ENCODE measurements at regions not wholly inside any gene's neighbourhood (a gene's known extent, or its start where the extent isn't known, plus 50 kb on each side); places are given as distances from the start of the nearest gene placed in this dataset.

- DNase-seq = no peak
- Mint-ChIP-seq H3K36me3 (ENCODE audit: low read depth) (no peaks in the 10 kb centered on the region), H3K4me1 (ENCODE audit: low read depth) (no peaks in the 10 kb centered on the region), H3K9me3 (no peaks in the 10 kb centered on the region), H3K4me3 (no peak overlapping the region), H3K27me3 (peaks cover 25% of the 10 kb centered on the region), H3K27ac (no peak overlapping the region)
Measured at GRCh38 chr2:175396696-175397095, 215.2 kb upstream of the ATP5MC3 start.

GRCh38 chr2:175393851-175394250 lies 212.3 kb upstream of the ATP5MC3 start:
- Mint-ChIP-seq H3K27ac (no peak overlapping the region), H3K4me1 (ENCODE audit: low read depth) (no peaks in the 10 kb centered on the region), H3K9me3 (no peaks in the 10 kb centered on the region), H3K27me3 (peaks cover 10% of the 10 kb centered on the region), H3K4me3 (no peak overlapping the region), H3K36me3 (ENCODE audit: low read depth) (no peaks in the 10 kb centered on the region)
- no peak for DNase-seq

DNA sequence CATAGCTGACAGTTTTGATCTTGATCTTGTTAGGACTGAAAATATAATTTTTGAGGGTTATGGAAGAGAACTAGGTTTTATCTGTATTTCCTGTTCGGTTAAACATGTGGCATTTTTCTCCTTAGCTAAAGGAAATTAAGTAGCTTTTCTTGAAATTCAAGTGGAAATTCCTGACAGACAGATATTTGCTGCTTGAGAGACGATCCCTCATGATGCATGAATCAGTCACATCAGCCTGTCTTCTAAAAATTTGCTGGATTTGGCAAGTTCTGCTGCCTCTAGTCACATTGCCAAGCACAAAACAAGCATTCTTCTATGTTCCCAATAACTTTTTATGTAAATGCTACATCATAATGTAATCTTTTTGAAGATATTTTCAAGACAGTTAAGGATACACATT lies 201.8 kb upstream of the ATP5MC3 start:
- H3K27me3 Mint-ChIP-seq = peaks cover 9% of the 10 kb centered on the region
- H3K36me3 Mint-ChIP-seq (ENCODE audit: low read depth) = no peaks in the 10 kb centered on the region
- no peak overlapping the region for H3K27ac Mint-ChIP-seq

DNA sequence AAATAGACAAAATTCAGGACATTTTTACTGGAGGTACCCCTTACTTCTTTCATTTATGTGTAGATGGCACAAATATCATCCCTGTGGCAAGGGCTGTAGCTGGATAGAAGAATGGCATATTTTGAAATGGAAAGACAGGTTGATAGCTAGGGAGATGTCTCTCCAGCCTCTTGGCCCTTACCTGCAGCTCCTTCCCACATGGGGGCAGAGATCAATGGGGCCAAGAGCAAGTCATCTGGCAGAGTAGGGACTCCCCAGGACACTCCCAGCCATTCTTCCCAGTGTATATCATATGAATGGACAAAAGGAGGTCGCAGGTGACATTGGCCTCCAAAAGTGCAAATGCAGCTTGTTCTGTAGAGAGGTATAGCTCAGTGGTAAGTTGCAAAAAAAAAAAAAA lies 192.2 kb upstream of the ATP5MC3 start:
- H3K27me3 Mint-ChIP-seq = peaks cover 33% of the 10 kb centered on the region
- H3K27ac Mint-ChIP-seq = no peak overlapping the region
- H3K36me3 Mint-ChIP-seq (ENCODE audit: low read depth) = no peaks in the 10 kb centered on the region
- no peak for DNase-seq
- H3K4me1 Mint-ChIP-seq (ENCODE audit: low read depth) = no peaks in the 10 kb centered on the region
- H3K9me3 Mint-ChIP-seq = no peaks in the 10 kb centered on the region
- H3K4me3 Mint-ChIP-seq = no peak overlapping the region

More for the DNA sequence above, 201.8 kb upstream of the ATP5MC3 start:
- Mint-ChIP-seq H3K4me1 (ENCODE audit: low read depth) (no peaks in the 10 kb centered on the region), H3K9me3 (peaks cover 25% of the 10 kb centered on the region), H3K4me3 (no peak overlapping the region)
- no peak for DNase-seq

GRCh38 chr2:175372704-175373701 lies 191.5 kb upstream of the ATP5MC3 start:
- no peak for DNase-seq
- Mint-ChIP-seq H3K27me3 (peaks cover 33% of the 10 kb centered on the region), H3K4me3 (no peak overlapping the region), H3K36me3 (ENCODE audit: low read depth) (no peaks in the 10 kb centered on the region), H3K4me1 (ENCODE audit: low read depth) (no peaks in the 10 kb centered on the region), H3K27ac (no peak overlapping the region), H3K9me3 (no peaks in the 10 kb centered on the region)

DNA sequence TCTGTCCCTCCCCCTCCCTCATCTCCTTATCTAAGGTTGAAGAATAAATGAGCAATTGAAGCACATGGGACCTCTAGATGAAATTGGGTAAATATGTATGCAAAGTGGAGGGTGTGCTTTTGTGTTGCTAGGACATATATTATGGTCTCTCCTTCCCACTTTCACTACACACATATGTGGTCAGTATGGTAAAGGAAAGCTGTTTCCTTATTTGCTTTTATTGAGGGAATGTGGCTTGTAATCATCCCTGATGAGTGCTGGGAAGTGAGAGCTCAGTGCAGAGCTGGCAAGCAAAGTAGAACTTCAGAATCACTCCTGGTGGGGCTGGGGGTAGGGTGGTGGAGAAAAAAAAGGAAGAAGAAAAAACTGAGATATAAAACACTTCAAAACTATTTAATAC lies 189.9 kb upstream of the ATP5MC3 start:
- Mint-ChIP-seq H3K27me3 (peaks cover 28% of the 10 kb centered on the region), H3K9me3 (no peaks in the 10 kb centered on the region), H3K4me3 (no peak overlapping the region), H3K27ac (no peak overlapping the region), H3K4me1 (ENCODE audit: low read depth) (no peaks in the 10 kb centered on the region), H3K36me3 (ENCODE audit: low read depth) (no peaks in the 10 kb centered on the region)
- DNase-seq = no peak

- DNase-seq = no peak
- Mint-ChIP-seq H3K9me3 (no peaks in the 10 kb centered on the region), H3K27ac (no peak overlapping the region), H3K4me3 (no peak overlapping the region), H3K36me3 (ENCODE audit: low read depth) (no peaks in the 10 kb centered on the region), H3K4me1 (ENCODE audit: low read depth) (no peaks in the 10 kb centered on the region), H3K27me3 (peaks cover 27% of the 10 kb centered on the region)
Measured at GRCh38 chr2:175366815-175367214, 185.3 kb upstream of the ATP5MC3 start.

DNA sequence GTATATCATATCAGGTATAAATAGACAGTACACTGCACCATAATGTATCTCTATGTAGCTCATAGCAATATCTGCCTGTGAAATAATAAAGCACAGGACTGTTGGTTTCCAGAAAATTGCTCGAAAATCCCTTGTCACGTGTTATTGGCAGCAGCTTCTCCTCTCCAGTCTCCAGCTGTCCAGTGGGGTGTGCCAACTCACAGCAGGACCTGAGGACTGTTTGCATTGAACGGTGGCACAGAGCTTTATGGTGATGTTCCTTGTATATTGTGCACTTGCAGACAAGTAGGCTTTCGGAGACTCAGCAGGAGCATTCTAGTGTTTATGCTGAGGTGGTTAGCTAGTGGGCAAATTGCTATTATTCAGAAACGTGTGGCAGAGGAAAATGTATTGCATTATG lies 182.2 kb upstream of the ATP5MC3 start:
- Mint-ChIP-seq H3K27ac (no peak overlapping the region), H3K4me3 (no peak overlapping the region), H3K27me3 (peaks cover 17% of the 10 kb centered on the region), H3K4me1 (ENCODE audit: low read depth) (no peaks in the 10 kb centered on the region), H3K36me3 (ENCODE audit: low read depth) (no peaks in the 10 kb centered on the region), H3K9me3 (no peaks in the 10 kb centered on the region)
- no peak for DNase-seq

DNA sequence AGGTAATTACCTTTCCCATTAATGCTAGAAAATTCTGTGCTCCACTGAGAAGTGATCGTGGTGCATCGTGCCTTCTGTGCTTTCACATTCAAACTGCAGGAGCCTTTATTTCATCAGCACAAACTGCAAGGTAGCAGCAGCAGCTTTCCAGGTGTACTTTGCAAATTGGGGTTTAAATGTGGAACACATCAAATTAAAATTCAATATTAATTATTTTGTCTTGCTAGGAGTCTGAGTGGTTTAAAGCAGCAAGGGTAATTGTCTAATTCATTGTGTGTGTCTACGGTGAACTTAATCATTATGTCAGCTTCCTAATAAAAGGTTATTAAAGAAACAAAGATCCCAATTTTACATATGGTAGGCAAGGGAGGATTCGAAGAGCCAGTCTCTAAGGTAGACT lies 180.8 kb upstream of the ATP5MC3 start:
- Mint-ChIP-seq H3K27ac (no peak overlapping the region), H3K9me3 (no peaks in the 10 kb centered on the region), H3K27me3 (peaks cover 20% of the 10 kb centered on the region), H3K4me3 (no peak overlapping the region), H3K4me1 (ENCODE audit: low read depth) (no peaks in the 10 kb centered on the region), H3K36me3 (ENCODE audit: low read depth) (no peaks in the 10 kb centered on the region)
- DNase-seq = no peak

DNA sequence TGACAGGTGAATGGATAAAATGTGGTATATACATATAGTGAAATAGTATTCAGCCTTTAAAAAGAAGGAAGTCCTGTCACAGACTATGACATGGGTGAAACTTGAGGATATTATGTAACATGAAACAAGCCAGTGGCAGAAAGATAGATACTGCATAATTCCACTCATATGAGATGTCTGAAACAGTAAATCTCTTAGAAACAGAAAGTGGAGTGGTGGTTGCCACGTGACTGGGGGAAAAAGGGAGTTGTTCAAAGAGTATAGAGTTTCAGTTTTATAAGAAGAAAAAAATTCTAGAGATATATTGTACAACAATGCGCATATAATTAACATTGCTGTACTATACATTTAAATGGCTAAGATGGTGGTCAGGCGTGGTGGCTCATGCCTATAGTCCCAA lies 178.2 kb upstream of the ATP5MC3 start:
- DNase-seq = no peak
- H3K9me3 Mint-ChIP-seq = no peaks in the 10 kb centered on the region
- H3K4me1 Mint-ChIP-seq (ENCODE audit: low read depth) = no peaks in the 10 kb centered on the region
- H3K27ac Mint-ChIP-seq = no peak overlapping the region
- no peak overlapping the region for H3K4me3 Mint-ChIP-seq
- H3K27me3 Mint-ChIP-seq = peaks cover 19% of the 10 kb centered on the region
- no peaks in the 10 kb centered on the region for H3K36me3 Mint-ChIP-seq (ENCODE audit: low read depth)

DNA sequence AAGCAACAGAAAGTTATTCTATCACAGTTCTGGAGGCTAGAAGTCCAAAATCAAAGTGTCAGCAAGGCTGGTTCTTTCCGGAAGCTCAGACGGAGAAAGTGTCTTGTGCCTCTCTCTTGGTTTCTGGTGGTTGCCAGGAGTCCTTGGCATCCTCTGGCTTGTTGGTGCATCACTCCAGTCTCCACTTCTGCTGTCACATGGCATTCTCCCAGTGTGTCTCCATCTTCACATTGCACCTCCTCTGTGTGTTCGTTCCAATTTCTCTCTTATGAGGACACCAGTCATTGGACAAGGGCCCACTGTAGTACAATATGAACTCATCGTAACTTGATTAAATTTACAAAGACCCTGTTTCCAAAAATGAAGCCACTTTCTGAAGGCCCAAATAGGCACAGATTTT lies 175.4 kb upstream of the ATP5MC3 start:
- no peaks in the 10 kb centered on the region for H3K9me3 Mint-ChIP-seq
- no peak for DNase-seq
- no peak overlapping the region for H3K27ac Mint-ChIP-seq
- no peak overlapping the region for H3K4me3 Mint-ChIP-seq
- H3K27me3 Mint-ChIP-seq = peaks cover 29% of the 10 kb centered on the region
- H3K36me3 Mint-ChIP-seq (ENCODE audit: low read depth) = no peaks in the 10 kb centered on the region
- no peaks in the 10 kb centered on the region for H3K4me1 Mint-ChIP-seq (ENCODE audit: low read depth)

DNA sequence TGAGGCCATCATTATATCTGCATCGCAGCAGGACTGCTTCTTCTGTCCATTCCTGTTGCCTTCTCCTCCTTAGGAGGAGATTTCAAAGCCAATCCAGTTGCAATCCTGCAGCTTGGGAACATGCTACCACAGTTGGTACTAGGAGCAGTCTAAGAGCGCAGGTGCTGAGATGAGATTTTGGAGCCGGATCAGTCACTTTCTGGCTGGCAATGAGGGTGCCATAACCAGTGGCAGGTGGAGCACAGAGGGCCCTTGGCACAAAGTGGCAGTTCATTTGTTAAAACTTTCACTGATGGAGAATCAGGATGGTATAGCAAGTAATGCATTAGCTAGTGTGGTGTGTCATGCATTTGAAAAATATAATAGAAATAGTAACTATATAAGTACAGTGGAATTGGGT lies 173.7 kb upstream of the ATP5MC3 start:
- H3K4me1 Mint-ChIP-seq (ENCODE audit: low read depth) = no peaks in the 10 kb centered on the region
- DNase-seq = no peak
- no peak overlapping the region for H3K4me3 Mint-ChIP-seq
- no peaks in the 10 kb centered on the region for H3K9me3 Mint-ChIP-seq
- H3K27ac Mint-ChIP-seq = no peak overlapping the region
- H3K36me3 Mint-ChIP-seq (ENCODE audit: low read depth) = no peaks in the 10 kb centered on the region
- H3K27me3 Mint-ChIP-seq = peaks cover 34% of the 10 kb centered on the region

GRCh38 chr2:175353275-175353674 lies 171.8 kb upstream of the ATP5MC3 start:
- DNase-seq = no peak
- no peaks in the 10 kb centered on the region for H3K36me3 Mint-ChIP-seq (ENCODE audit: low read depth)
- H3K4me1 Mint-ChIP-seq (ENCODE audit: low read depth) = no peaks in the 10 kb centered on the region
- H3K27me3 Mint-ChIP-seq = peaks cover 47% of the 10 kb centered on the region
- H3K9me3 Mint-ChIP-seq = no peaks in the 10 kb centered on the region
- no peak overlapping the region for H3K27ac Mint-ChIP-seq
- H3K4me3 Mint-ChIP-seq = no peak overlapping the region

- H3K9me3 Mint-ChIP-seq = no peaks in the 10 kb centered on the region
- no peaks in the 10 kb centered on the region for H3K36me3 Mint-ChIP-seq (ENCODE audit: low read depth)
- H3K4me1 Mint-ChIP-seq (ENCODE audit: low read depth) = no peaks in the 10 kb centered on the region
- H3K4me3 Mint-ChIP-seq = no peak overlapping the region
- peaks cover 51% of the 10 kb centered on the region for H3K27me3 Mint-ChIP-seq
- no peak for DNase-seq
- H3K27ac Mint-ChIP-seq = no peak overlapping the region
Measured at GRCh38 chr2:175351512-175351911, 170.0 kb upstream of the ATP5MC3 start.

DNA sequence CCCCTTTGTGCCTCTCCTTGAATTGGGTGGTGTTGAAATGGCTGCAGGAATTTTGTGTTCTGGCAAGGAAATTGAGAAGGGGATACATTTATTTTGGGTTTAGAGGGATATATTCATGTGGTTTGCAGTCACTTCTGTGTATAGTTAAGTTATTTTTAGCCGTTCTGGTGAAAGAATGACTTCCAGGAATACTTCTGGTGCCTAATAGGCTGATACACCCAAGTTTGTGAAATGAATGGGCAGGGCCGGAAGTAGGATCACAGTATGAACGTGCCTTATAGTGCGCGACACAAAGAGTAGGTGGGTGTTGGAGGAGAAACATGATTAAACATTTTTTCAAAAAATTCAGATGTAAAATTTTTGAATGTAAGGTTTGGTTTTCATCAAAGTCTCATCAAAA lies 168.6 kb upstream of the ATP5MC3 start:
- Mint-ChIP-seq H3K27me3 (peaks cover 51% of the 10 kb centered on the region), H3K4me1 (ENCODE audit: low read depth) (no peaks in the 10 kb centered on the region), H3K27ac (no peak overlapping the region), H3K36me3 (ENCODE audit: low read depth) (no peaks in the 10 kb centered on the region), H3K4me3 (no peak overlapping the region), H3K9me3 (no peaks in the 10 kb centered on the region)
- DNase-seq = no peak
